GM23248 (cell line): ENCODE measurements at regions not wholly inside any gene's neighbourhood (a gene's known extent, or its start where the extent isn't known, plus 50 kb on each side); places are given as distances from the start of the nearest gene placed in this dataset.

Experiments used
- EZH2 ChIP-seq: fragments of 200-600 bp; sonication (generic); IDR thresholded peaks from 2 replicates; pipeline ENCODE4 v1.6.1; 2018; ENCODE audit warnings: antibody characterized with exemption, mild to moderate bottlenecking; ENCODE audit not compliant: insufficient read depth, poor library complexity, severe bottlenecking
- EZH2phosphoT487 ChIP-seq: fragments of 200-600 bp; sonication (generic); IDR thresholded peaks from 2 replicates; pipeline ENCODE4 v1.6.1; 2018; ENCODE audit warnings: antibody characterized with exemption, moderate library complexity, mild to moderate bottlenecking, low read depth; ENCODE audit not compliant: insufficient read depth

- TF ChIP-seq EZH2phosphoT487, result no peak
- no peak for TF ChIP-seq EZH2
These were observed 123.6 kb downstream of the DTL start for GRCh38 chr1:212158912-212159796.
